A673 (cell line): ENCODE measurements at regions not wholly inside any gene's neighbourhood (a gene's known extent, or its start where the extent isn't known, plus 50 kb on each side); places are given as distances from the start of the nearest gene placed in this dataset.

Experiments used
- EZH2 ChIP-seq: fragments of 200-600 bp; sonication (generic); IDR thresholded peaks from 2 replicates; pipeline ENCODE4 v1.6.1; 2017; ENCODE audit warnings: borderline replicate concordance, low read depth, mild to moderate bottlenecking, mixed read lengths, antibody characterized with exemption, low read length; ENCODE audit not compliant: poor library complexity, severe bottlenecking
- TF ChIP-seq, protein P1 (sequence below): fragments of 300-800, 200-600 bp; sonication (generic); conservative IDR thresholded peaks from 2 replicates; pipeline ENCODE4 v1.5.1; 2017; ENCODE audit warnings: low read depth, mild to moderate bottlenecking, antibody characterized with exemption, low read length, moderate library complexity, mixed read lengths

DNA sequence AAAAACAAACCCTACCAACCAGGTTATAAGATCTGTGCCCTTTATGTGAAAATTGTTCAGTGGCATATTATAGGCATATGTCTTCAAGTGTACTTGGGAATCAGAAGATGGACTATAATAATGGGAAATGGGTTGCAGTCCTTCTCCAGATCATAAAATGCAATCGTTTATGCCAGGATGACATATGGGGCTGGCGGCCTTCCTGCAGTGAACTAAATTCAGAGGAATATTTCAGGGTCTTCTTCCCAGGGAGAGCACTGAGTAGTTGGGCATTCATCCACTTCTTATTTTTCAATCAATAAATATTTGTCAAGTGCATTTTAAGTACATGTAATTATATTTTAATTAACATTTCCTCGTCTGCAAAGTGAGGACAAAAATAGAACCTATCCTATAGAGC lies 176.2 kb upstream of the CNR1 start:
- TF ChIP-seq, protein P1, sequence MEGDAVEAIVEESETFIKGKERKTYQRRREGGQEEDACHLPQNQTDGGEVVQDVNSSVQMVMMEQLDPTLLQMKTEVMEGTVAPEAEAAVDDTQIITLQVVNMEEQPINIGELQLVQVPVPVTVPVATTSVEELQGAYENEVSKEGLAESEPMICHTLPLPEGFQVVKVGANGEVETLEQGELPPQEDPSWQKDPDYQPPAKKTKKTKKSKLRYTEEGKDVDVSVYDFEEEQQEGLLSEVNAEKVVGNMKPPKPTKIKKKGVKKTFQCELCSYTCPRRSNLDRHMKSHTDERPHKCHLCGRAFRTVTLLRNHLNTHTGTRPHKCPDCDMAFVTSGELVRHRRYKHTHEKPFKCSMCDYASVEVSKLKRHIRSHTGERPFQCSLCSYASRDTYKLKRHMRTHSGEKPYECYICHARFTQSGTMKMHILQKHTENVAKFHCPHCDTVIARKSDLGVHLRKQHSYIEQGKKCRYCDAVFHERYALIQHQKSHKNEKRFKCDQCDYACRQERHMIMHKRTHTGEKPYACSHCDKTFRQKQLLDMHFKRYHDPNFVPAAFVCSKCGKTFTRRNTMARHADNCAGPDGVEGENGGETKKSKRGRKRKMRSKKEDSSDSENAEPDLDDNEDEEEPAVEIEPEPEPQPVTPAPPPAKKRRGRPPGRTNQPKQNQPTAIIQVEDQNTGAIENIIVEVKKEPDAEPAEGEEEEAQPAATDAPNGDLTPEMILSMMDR, result no peak
- TF ChIP-seq EZH2, result no peak
